Suppressor macrophage treated with lipopolysaccharide for 1 hour (primary cell): ENCODE measurements at regions not wholly inside any gene's neighbourhood (a gene's known extent, or its start where the extent isn't known, plus 50 kb on each side); places are given as distances from the start of the nearest gene placed in this dataset.

Experiments used
- DNase-seq, 3 donors: peaks; one replicate each; pipeline ENCODE4 v3.0.0-alpha.2; 2020 to 2022

GRCh38 chr3:181860235-181860634 lies 148.5 kb downstream of the SOX2 start:
- no peak for DNase-seq

GRCh38 chr3:181862502-181862901 lies 150.8 kb downstream of the SOX2 start:
- DNase-seq, result no peak

DNA sequence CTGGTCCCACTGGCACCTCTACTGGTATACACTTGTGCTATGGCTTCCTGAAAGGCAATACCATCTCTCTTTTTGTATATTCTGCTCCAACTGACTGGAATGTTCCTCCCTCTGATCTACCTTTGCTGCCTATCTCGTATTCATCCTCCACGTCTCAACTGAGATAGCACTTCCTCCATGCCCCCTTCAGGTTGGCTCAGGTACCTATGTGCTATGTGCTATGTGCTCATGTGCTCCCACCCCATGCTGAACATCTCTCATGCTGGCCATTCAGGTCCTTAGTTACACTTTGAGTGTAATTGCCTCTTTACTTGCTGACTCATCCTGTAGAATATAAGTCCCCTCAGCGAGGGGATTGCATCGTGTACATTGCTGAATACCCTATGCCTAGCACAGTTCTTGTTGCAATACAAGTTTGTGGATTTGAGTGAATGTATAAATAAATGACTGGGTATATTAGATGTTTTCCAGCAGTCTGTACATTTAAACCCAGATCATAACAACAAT lies 156.9 kb downstream of the SOX2 start:
- no peak for DNase-seq

GRCh38 chr3:181872887-181873286 lies 161.2 kb downstream of the SOX2 start:
- no peak for DNase-seq

- DNase-seq, result no peak
Measured at GRCh38 chr3:181879926-181880325, 168.2 kb downstream of the SOX2 start.

DNA sequence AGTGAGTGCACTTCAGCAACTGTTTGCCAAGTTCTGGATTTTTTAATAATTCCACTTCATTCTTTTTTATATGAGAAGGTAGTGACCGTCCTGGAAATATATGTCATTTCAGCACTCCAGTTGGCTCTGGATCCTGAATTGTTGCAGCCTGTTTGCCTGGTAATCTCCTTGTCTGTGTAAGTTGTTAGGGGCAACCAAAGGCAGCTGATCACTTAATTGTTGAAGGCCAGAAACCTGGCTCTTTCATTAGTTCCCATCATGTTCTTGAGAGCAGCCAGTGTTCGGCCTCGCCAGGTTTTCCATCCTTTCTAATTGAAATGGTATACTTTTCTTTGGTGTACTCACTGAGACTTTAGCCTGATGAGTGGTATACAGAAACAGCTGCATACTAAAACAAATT lies 168.6 kb downstream of the SOX2 start:
- DNase-seq, result no peak

GRCh38 chr3:181881749-181882148 lies 170.0 kb downstream of the SOX2 start:
- no peak for DNase-seq

- no peak for DNase-seq
Measured at GRCh38 chr3:181885868-181886630, 174.3 kb downstream of the SOX2 start.

DNA sequence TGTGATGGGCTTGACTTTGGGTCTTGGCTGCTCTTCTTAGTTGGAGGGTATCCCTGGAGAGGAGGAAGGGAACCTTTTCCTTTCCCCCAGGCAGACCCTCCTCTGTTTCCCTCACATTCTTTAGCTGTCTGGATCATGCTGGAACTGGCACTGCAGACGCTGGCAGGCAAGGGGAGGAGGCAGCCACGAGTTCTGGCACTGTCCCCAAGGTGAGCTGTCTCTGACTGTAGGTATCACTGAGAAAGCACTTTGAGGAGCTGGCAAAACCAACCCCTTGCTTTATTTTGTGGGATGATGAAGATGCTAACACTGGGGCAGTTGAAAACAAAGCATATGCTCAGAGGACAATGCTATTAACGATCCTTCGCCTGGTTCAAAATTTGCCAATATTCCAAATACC lies 175.0 kb downstream of the SOX2 start:
- DNase-seq, result no peak

DNA sequence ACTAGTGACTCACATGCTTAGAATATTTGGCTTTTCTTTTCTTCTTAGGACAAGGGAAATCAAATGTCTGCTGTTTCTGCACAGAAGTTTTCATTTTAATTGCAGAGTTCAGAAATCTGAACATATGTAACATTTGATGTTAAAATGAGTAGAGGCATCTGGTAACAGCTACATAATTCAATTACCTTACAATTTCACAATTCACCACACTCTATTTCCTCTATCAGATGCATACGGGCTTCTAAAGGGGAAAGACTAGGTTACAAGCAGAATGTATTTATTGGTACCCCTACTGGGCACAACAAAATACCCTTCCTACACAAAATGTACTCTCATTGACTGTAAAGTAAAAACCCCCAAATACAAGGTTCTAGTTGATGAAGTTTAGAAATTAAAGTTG lies 176.0 kb downstream of the SOX2 start:
- DNase-seq, result no peak

- no peak for DNase-seq
Measured at GRCh38 chr3:181888234-181888633, 176.5 kb downstream of the SOX2 start.

DNA sequence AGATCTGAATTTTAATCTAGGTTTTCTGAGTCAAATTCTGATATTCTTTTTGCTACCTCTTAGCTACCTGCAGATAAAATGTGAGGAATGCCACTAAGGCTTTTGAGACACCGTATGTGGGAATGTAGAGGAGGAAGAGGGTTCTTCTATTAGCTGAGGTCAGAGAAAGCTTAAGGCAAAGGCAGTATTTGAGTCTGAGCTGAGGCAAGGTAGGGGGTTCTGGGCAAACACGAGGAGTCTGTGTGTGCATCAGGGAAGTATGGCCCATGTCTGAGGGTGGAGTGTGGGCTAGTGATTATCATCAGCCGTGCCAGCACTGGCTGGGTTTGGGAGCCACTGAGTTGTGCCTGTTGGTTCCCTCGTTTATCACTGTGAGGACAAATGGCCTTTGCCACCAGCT lies 181.1 kb downstream of the SOX2 start:
- DNase-seq, result no peak

DNA sequence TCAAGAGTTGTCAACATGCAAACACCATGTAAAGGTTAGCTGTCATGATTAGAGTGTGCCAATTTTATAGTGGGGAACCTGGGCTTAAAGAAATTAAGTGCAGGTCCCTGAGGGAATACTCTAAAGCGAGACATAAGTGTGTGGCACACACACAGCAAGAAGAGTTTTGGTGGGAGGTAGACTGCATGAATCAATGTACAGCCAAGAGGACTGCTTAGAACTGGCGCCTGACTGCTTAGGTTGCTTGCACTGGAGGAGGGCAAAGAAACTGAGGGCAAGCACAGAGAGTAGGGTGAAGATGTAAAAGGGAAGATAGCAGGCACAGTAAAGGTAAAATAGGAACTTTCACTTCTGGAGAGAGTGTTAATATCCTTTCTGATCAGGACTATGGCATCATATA lies 184.9 kb downstream of the SOX2 start:
- no peak for DNase-seq

DNA sequence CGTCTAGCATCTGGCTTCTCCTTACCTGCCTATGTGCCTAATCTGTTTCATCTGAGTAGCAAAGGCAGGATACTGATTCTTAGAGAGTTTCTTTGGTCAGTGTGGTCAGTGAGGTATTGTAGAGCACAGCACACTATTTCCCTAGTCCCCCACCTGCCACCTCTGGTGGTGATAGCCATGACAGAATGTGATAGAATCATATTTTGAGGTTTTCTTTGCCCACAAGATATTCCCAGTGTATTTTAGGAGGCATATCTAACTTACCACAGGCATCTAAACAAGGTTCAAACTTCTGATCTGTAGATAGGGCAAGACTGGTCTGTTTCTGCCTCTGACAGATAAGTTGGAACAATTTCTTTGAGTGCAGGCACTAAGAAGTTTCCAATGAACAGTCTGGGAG lies 188.0 kb downstream of the SOX2 start:
- DNase-seq, result no peak

GRCh38 chr3:181901626-181902025 lies 189.9 kb downstream of the SOX2 start:
- no peak for DNase-seq

- DNase-seq, result no peak
Measured at GRCh38 chr3:181906338-181906737, 194.6 kb downstream of the SOX2 start.

DNA sequence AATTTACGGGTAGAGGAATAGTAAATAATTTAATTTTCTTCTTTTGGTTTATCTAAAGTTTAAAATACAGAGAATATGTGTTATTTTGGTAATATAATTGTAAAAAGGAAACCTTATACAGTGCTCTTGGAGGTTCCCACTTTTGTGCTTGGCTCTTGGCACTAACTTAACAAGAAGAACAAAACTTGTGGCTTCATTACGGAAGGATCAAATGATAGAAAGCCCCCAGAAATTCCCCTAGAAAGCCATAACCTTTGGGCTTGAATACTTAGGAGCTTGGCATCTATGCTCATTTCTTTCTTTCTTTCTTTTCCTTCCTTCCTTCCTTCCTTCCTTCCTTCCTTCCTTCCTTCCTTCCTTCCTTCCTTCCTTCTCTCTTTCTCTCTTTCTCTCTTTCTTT lies 197.5 kb downstream of the SOX2 start:
- no peak for DNase-seq

DNA sequence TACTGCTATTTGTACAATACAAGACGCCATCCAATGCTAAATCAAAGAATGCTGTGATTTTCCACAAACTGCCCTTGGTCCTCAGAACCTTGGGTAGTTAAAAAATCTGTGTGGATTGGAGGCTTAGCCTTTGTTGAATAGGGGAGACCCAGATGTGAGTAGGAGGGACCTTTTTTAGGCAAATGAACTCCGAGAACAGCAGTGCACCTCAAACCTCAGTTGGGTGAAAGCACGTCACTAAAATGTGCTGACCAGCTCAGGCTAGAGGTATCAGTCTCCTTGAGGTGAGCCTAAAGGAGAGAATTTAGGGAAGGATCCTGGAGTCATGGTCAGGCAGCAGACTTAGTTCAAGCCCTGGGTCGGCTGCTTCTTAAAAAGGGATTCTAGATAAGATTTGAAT lies 200.7 kb downstream of the SOX2 start:
- DNase-seq, result no peak

GRCh38 chr3:181913254-181913653 lies 201.5 kb downstream of the SOX2 start:
- no peak for DNase-seq

- no peak for DNase-seq
Measured at GRCh38 chr3:181915551-181915950, 203.8 kb downstream of the SOX2 start.

- DNase-seq, result no peak
Measured at GRCh38 chr3:181916013-181916412, 204.3 kb downstream of the SOX2 start.

GRCh38 chr3:181917027-181917426 lies 205.3 kb downstream of the SOX2 start:
- no peak for DNase-seq

- DNase-seq, result no peak
Measured at GRCh38 chr3:181919375-181919774, 207.7 kb downstream of the SOX2 start.

DNA sequence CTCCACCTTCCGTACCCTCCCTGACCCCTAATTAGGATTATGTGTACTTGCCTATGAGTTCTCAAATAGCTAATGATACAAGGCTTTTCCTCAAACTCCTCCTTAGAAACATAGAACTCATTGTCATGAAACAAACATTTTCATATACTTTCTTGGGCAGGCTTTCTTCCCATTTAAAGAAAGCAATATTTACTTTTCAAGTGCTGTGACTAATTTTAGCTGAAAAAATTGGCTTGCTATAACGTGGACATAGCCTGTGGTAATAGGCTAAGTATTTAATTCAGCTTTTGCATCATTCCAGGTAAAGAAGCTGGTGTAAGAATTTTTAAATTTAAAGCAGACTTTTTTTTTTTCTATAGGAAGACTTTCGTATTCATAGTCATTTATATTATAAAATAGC lies 208.7 kb downstream of the SOX2 start:
- no peak for DNase-seq

DNA sequence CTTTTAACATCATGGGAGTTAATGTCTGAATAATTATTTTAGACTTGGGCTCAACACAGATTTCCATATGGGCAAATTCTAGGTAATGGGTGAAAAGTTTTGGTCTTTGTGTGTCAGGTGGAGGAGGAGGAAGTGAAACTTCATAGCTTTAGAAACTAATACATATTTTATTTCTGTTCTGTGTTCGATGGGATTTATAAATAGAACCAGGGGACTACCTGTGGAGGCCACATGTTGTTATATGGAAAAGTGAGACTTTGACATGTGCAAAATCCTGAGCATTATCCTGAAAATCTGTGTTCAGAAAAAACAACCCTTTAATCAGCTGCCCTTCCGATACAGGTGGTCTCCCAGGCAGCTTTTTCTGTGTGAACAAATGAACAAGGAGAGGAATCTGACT lies 209.5 kb downstream of the SOX2 start:
- DNase-seq, result no peak
